Stimulated activated naive CD4-positive, alpha-beta T cell treated with Interleukin-2 at 50 U/mL for 16 hours (primary cell): ENCODE measurements at regions not wholly inside any gene's neighbourhood (a gene's known extent, or its start where the extent isn't known, plus 50 kb on each side); places are given as distances from the start of the nearest gene placed in this dataset.

Experiments
- DNase-seq: peaks from one replicate; lab custom pipeline; 2025; lab: John Stamatoyannopoulos, UW

DNA sequence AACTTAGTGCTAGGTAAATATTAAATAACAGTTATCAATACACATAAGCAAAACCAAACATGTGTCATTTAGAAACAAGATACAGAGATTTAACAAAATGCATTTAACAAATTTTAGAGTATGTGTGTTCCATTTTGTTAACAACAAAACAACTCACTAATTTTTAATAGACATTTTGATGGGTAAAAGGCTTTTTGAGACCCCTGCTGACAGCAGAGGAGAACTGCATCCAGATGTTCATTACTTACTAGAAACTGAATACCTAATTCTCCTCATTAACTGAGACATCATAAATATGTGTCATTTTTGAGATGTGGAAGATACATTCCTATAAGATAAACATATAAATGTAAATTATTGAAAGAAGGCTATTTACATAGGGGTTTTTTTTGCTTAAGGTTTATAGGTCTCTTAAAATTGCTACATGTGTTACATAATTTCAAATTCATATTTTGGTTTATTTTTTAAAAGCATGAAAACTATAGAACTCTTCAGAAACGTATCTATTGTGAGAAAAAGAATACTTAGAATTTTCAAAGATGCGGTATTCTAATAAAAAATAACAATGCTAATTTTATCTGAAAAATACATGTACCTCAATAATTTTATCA is 1009.8 kb downstream of the TUSC7 start:
- DNase-seq, result no peak

DNA sequence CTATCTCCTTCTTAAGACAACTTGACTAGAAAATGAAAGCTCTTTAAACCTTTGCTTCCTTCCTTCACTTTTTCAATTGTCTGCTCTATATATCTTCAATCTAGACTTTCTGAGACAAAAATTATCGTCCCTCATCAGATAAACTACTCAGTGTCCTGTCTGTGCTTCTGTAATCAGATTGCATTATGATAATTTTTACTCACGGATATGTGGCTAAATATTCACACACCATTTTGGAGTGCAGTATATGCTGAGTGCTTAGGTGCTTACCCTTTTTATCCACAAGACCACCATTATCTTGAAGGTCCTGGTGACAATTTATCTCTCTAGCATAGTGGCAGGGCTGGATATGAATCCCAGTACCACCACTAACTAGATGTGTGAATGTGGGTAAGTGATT is 1012.3 kb downstream of the TUSC7 start:
- DNase-seq, result no peak

GRCh38 chr3:117722856-117723255 is 1013.3 kb downstream of the TUSC7 start:
- no peak for DNase-seq

DNA sequence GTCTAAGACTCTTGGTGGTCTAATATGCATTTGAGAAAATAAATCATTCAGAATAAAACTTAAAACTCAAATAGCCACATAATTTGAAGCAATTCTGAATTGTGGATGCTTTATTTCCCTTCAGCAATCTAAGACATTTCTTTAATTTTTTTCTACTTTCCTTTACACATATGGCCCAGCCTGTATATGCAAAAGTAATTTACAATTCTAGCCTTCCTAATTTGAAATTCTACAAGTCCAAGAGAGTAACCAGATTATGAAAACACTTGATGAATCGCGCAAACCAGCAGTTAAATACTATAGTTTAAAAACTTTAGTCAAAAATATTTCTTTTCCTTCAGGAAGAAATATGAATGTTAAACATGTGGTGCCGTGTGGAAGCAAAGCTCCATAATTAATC is 1014.2 kb downstream of the TUSC7 start:
- DNase-seq, result no peak

DNA sequence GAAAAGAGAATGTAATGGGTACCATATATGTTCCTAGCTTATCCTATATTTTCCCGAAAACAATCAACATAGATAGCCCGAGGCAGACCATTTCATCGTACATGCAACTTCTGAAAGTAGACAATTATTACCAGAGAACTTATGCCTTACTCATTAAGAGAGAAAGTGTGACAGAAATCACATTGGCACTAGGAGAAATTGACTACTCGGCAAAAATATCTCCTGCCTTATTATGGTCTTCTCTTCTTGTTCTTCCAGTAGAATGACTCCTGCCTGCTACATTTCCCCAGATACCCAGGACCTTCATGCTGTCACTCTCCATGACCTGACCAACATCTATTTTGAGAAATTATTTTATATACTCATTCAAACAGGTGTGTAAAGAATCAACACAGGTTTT is 1015.7 kb downstream of the TUSC7 start:
- no peak for DNase-seq

DNA sequence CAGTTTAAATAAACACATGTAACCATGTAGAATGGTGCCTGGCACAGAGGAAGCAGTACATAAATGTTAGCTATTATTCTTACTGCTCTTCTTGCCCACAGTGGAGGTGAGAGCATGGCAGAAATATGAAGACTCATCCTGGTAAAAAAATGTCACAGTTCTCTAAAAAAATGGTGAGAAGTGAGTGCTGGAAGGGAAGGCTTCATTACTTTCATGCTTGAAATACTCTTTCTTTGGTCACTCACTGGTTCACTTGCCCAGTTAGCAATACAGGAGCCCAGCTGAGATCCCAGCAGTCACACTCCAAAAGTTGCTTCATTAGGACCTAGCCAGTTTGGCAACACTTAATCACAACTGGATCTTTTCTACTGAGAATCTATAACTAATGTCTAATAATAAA is 1017.2 kb downstream of the TUSC7 start:
- no peak for DNase-seq

- DNase-seq, result no peak
Measured at GRCh38 chr3:117728226-117728625, 1018.6 kb downstream of the TUSC7 start.

DNA sequence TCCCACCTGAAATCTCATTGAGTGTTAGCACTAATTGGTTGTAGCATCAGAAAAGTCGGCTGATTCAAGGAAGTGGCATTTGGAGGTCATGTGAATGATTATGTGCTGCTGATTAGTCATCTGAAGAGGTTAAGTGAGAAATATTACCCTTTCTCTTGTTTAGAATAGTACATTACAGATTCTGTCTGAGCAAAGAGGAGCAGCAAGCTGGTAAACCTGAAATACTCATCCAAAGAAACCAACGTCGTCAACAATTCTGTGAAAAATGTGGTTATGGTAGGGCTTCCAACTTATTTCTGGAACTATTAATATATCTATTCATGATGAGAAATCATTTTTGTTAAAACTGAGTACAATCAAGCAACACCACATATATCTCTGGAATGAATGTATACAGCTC is 1024.9 kb downstream of the TUSC7 start:
- no peak for DNase-seq

DNA sequence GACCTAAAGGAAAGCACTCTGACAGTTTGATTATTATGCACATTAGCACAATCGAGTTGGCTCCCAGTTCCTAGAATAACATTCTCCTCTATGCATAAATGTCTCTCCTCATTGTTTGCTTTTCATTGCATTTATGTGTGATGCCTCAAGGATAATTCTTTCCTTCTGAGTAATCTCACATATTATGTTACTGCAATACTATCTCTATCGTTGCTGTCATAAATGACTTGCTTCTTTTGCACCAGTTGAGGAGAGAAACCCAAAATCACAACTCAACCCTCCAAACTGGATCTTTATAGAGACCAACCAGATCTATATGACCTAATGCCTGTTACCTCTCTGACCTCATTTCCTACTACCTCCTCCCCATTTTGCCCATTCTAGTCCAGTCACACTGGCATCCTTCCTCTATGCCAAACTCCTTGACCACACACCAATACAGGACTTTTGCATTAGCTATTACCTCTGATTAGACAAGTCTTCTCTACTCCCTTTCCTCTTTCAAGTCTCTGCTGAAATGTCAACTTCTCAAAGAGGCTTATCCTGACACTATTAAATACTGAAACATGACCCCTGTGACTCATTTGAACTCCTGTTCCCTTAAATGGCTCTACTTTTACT is 1026.0 kb downstream of the TUSC7 start:
- no peak for DNase-seq

DNA sequence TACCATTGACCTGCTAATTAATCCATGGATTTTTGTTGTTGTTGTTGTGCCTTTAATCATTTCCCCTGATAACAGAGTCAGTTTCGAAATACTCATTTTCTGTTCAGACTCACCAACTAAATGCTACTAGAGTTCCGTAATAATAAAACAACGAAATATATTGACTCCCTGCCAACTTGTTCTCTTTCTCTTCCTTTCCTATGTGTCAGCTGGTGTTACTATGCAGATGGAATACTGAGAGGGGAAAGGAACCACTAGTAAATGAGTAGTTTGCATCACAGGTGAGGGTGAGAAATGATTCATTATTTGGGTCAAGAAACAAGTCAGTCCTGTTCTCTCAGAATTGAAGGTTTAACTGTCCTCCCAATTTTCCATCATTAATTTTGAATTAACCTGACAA is 1027.3 kb downstream of the TUSC7 start:
- no peak for DNase-seq

GRCh38 chr3:117743993-117744392 is 1034.4 kb downstream of the TUSC7 start:
- DNase-seq, result no peak

- DNase-seq, result no peak
Measured at GRCh38 chr3:117744935-117745334, 1035.4 kb downstream of the TUSC7 start.

GRCh38 chr3:117745516-117745915 is 1035.9 kb downstream of the TUSC7 start:
- no peak for DNase-seq

- no peak for DNase-seq
Measured at GRCh38 chr3:117746066-117746465, 1036.5 kb downstream of the TUSC7 start.

GRCh38 chr3:117748131-117748530 is 1038.6 kb downstream of the TUSC7 start:
- no peak for DNase-seq

DNA sequence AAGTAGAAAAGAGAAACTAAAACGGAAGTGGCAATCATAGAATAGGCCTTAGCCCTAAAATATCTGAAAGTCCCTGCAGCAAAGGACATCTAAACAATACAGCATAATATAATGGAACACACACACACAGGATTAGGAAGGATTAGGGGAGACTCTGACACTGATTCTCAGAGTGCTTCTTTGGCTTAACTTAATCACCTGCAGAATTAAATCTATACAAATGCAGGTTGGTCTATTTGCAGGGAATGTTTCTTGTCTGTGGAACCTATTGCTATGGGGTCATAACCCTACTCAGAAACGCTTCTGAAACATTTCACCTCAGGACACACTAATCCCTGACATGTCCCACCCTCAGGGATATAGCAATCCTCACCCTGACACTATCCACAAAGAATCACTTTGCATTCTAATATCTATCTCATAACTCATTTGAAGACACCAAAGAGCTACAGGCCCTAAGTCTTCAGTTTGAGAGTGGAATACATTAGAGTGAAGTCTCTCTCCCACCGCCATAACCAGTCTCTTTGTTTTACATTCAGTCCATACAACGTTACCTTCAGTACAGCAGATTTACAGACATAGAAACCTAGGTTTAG is 1041.2 kb downstream of the TUSC7 start:
- no peak for DNase-seq

DNA sequence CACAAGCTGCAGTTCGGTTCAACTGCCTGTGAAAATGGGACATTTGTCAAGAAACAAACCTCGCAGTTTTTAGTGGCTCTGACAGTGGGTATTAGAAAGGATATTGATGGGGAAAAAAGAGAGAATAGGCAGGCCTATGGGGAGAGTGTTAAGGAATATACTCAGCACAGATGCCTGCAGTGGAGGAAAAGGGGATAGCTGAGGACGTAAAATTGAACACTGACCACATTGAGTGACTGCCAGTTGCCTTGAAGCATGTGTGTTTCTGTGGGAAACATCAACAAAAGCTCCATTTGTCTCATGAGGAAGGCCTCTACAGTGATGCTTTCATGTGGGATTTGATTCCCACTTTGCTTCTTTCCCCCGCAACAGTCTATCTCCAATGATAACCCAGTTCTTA is 1042.1 kb downstream of the TUSC7 start:
- DNase-seq, result no peak

- no peak for DNase-seq
Measured at GRCh38 chr3:117752984-117753717, 1043.6 kb downstream of the TUSC7 start.

DNA sequence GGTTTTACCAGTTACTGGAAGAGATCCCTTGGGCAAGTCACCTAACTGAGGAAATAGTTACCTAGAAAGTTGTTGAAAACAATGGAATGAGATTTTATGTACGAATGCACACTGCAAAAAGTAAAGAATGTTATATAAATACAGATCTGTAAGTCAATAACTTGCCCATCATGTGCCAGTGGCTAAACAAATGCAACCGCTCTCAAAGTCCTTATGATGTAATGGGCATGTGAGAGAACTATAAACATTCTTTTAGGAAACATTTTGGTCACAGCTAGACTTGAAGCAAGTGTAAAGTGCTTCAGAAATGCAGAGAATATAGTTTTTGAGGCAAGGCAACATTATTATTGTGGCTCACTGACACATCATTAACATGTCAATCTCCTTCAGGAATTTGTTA is 1044.5 kb downstream of the TUSC7 start:
- DNase-seq, result no peak

DNA sequence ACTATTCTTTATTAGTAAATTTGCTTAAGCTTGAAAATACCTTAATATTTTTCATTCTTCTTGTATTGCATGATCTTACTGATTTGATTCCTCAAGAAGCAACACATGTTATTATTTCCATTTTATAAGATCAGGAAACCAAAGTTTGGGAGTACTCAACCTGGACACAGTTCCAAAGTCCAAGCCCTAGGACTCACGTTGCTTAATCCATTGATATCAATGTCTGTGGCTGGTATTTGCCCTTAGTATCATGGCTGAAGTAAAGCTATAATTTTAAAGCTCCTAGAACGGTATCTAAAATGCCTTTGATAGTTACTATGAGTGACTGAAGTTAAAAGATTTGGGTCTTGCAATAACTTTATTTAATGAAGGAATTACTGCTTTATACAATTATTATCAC is 1045.3 kb downstream of the TUSC7 start:
- DNase-seq, result no peak

DNA sequence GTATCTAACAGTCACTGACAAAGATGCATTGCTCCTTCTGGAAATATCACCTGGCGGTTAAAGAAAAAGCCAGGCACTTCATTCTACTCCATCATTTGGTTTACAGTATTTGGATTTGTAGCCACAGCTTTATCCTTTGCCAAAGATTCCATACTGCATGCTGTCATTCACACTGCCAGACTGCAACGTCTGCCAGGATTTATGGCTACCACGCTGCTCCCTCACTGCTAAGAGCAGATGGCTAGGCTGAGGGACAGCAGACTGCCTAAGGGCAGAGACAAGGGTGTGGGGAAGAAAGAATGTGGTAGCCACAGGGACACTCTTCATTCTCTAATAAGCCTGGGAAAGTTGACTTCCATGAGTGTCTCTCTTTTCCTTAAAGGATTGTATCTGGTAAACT is 1047.0 kb downstream of the TUSC7 start:
- no peak for DNase-seq

DNA sequence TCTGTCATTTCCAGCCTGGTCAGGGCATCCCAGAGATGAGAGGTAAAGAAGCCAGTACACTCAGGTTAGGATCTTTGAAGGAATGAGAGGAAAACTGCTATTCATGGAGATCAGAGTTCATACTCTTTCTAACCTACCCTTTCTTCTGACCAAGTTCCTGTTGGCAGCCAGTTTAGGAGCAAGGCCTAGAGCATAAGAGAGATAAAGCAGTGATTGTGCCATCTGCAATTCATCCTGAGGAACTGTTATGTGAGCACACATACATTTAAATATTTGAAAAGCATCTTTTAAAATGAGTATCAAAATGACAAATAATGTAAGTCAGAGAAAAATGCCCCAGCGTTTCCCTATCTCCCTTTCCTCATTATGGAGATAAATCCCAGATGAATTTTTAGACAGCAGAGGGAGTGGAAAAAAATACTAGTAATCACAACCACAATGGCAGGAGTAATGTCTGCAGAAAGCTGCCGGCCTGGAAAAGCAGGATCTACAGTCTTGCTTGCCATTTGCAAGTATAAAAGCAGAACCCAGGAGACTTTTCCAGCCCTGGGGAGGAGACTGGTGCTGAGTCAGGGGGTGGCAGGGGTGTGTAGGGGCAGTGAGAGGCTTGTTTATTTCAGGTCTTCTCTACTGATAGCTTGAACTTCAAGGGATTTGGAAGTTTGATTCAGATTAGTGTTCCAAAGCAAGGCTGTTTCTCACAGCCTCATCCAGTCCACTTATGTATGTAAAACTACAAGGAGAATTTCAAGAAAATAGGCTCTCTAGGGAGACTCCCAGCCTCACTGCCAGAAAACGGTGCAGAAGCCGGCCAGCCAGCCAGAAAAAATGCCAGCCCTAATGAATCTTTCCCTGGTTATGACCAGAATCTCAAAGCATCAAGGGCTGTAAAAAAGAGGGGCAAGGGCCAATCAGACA is 1052.4 kb downstream of the TUSC7 start:
- DNase-seq, result no peak
